HS-5 (cell line): ENCODE measurements at regions not wholly inside any gene's neighbourhood (a gene's known extent, or its start where the extent isn't known, plus 50 kb on each side); places are given as distances from the start of the nearest gene placed in this dataset.
"Not testable (repeated sequence)": the region's sequence is repeated elsewhere in the genome, so short reads cannot be mapped to it uniquely, and the experiment has no call there.

Experiments
- DNase-seq: peaks from one replicate; pipeline ENCODE4 v3.0.0-alpha.2; 2012; ENCODE audit warnings: low read depth

- no peak for DNase-seq
These were observed 281.0 kb upstream of the EYS start for GRCh38 chr6:65988006-65988405.

- no peak for DNase-seq
These were observed 277.1 kb upstream of the EYS start for GRCh38 chr6:65984089-65984488.

- peak; percentile 35 for DNase-seq
These were observed 272.1 kb upstream of the EYS start for GRCh38 chr6:65979120-65979519.

- DNase-seq = not testable (repeated sequence)
These were observed 264.2 kb upstream of the EYS start for GRCh38 chr6:65971252-65971651.

- no peak for DNase-seq
These were observed 257.2 kb upstream of the EYS start for GRCh38 chr6:65964261-65964660.

GRCh38 chr6:65955034-65955433 lies 248.0 kb upstream of the EYS start:
- no peak for DNase-seq

GRCh38 chr6:65948062-65948461 lies 241.0 kb upstream of the EYS start:
- DNase-seq = no peak

GRCh38 chr6:65943548-65943947 lies 236.5 kb upstream of the EYS start:
- DNase-seq = no peak

GRCh38 chr6:65943051-65943450 lies 236.0 kb upstream of the EYS start:
- DNase-seq = no peak

- peak; percentile 32 for DNase-seq
These were observed 231.0 kb upstream of the EYS start for GRCh38 chr6:65938000-65938399.

GRCh38 chr6:65935412-65935811 lies 228.4 kb upstream of the EYS start:
- DNase-seq = no peak

- DNase-seq = no peak
These were observed 226.4 kb upstream of the EYS start for GRCh38 chr6:65933390-65933789.

- no peak for DNase-seq
These were observed 220.1 kb upstream of the EYS start for GRCh38 chr6:65927141-65927540.

- DNase-seq = no peak
These were observed 217.4 kb upstream of the EYS start for GRCh38 chr6:65924411-65924810.

GRCh38 chr6:65922049-65922448 lies 215.0 kb upstream of the EYS start:
- no peak for DNase-seq

- DNase-seq = no peak
These were observed 201.0 kb upstream of the EYS start for GRCh38 chr6:65908065-65908464.

GRCh38 chr6:65903992-65904391 lies 197.0 kb upstream of the EYS start:
- no peak for DNase-seq

GRCh38 chr6:65900928-65901327 lies 193.9 kb upstream of the EYS start:
- DNase-seq = no peak

- no peak for DNase-seq
These were observed 189.1 kb upstream of the EYS start for GRCh38 chr6:65896140-65896539.

- no peak for DNase-seq
These were observed 169.6 kb upstream of the EYS start for GRCh38 chr6:65876668-65877067.

- no peak for DNase-seq
These were observed 145.4 kb upstream of the EYS start for GRCh38 chr6:65852369-65852852.

GRCh38 chr6:65830151-65830550 lies 123.1 kb upstream of the EYS start:
- no peak for DNase-seq

- DNase-seq = peak; percentile 20
These were observed 112.1 kb upstream of the EYS start for GRCh38 chr6:65819152-65819551.

GRCh38 chr6:65818576-65818975 lies 111.5 kb upstream of the EYS start:
- no peak for DNase-seq

GRCh38 chr6:65816991-65817390 lies 110.0 kb upstream of the EYS start:
- DNase-seq = no peak
